SIG-M5 treated with dmso at 0.1 percent for 504 hours (cell line): ENCODE measurements at regions not wholly inside any gene's neighbourhood (a gene's known extent, or its start where the extent isn't known, plus 50 kb on each side); places are given as distances from the start of the nearest gene placed in this dataset.

Experiments
- DNase-seq: peaks from one replicate; lab custom pipeline; 2025; ENCODE audit not compliant: unreplicated experiment; lab: John Stamatoyannopoulos, UW

DNA sequence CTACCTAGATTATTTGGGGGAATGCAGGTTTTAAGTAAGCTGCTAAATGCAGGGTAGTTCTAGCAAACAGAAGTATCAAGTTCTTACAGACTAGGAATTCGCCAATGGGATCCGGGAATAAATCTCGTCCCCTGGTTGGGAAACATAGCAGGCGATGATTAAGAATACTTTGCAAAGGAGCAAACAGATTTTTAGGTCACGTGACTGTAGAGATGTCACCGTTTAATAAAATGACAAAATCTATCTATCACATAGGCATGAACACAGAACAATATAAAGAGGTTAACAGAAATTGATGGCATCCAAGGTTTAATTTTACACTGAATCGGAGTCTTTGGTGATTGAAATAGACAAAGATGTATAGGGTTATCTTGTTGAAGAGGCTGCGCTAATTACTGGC, 664.1 kb downstream of the BCL11A start:
- no peak for DNase-seq

DNA sequence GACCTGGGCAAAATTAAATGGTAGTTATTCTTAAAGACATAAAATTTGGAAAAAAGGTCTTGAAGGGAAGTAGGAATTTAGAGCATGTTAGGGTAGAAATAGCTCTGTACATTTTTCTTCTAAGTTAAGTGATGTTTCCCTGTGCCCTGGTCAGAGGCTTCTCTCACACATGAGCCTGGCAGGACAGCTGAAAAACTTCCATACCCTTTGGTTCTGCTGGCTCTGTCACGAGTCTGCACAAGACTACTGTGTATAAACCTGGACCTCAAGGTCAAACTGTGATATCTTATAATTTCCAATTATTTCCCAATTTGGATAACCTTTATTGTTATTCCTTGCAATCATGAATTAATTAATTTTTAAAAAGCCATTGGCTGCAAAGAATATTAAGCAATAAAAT, 664.7 kb downstream of the BCL11A start:
- no peak for DNase-seq

GRCh38 chr2:59888015-59888414, 665.4 kb downstream of the BCL11A start:
- no peak for DNase-seq

DNA sequence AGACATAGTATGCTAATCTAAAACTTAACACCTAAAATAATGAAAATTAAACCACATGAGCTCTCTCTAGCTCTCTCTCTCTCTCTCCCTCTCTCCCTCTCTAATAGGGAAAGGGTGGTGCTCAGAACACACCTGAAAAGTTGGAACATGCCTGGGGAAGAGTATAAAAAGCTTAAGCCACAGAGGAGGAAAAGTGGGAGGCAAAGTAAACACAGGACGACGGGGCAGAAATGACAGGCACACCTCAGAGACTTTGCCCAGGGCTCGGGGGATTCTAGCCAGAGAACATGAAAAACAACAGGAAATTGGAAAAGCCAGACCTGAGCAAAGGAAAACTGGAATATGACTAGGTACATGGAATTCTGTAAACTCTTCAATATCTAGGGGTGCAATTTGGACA, 666.1 kb downstream of the BCL11A start:
- no peak for DNase-seq

- no peak for DNase-seq
Observed at GRCh38 chr2:59886759-59887158, 666.7 kb downstream of the BCL11A start.

GRCh38 chr2:59885541-59885940, 667.9 kb downstream of the BCL11A start:
- no peak for DNase-seq

DNA sequence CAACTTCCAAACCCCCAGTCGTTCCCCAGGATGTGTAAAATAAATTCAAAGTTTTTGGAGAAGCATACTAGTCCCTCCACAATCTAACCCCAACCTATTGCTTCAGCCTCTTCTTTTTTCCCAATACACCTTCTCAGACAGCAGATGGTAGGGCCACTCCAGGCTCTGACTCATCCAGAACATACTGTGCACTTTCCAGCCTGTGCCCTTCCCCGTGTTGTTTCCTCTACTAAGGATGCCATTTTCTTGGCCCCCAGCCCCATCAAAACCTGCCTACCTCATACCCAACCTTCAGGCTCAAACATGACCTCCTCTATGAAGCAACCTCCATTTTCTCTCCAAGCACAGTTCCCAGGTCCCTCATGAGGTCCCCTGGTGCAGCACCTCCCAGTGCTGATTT, 669.3 kb downstream of the BCL11A start:
- DNase-seq, result no peak

GRCh38 chr2:59882822-59883221, 670.6 kb downstream of the BCL11A start:
- DNase-seq, result no peak

DNA sequence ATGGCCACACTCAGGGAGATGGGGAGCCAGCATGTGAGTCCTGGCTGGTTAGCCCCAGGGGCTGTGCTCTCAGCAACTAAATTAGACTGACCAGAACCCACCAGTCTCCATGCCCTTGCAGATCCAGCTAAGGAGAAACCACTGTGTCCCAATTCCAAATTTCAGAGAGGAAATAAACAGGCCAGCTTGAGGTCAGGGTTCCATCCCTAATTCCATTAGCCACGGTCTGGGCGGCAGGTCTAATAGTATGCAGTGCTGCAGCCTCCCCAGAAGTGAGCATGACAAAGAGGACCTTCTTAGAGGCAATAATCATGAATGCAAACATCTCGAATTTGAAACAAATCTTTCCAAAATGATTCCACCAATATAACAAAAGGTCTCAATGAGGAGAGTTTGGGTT, 671.2 kb downstream of the BCL11A start:
- DNase-seq, result no peak

DNA sequence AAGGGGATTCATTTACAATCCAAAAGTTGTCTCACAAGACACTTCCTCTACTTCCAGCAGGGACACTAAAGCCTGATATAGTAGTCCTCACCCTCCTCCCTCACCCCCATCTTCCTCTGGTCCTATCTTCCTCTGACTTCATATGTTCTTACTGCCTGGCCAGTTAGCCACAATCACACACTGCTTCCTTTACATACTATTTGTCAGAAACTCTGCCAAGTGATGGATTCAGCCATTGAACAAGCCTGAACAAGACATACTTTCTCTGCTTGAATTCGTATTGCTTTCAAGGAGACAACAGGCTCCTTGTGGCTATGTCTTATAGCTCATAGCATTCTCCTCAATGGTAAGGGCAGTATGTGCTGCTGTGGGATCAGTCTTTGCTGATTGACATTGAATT, 672.2 kb downstream of the BCL11A start:
- DNase-seq, result no peak

GRCh38 chr2:59879700-59880131, 673.7 kb downstream of the BCL11A start:
- DNase-seq, result no peak

- DNase-seq, result no peak
Observed at GRCh38 chr2:59875836-59876235, 677.6 kb downstream of the BCL11A start.

GRCh38 chr2:59874971-59875755, 678.3 kb downstream of the BCL11A start:
- DNase-seq, result no peak

- DNase-seq, result no peak
Observed at GRCh38 chr2:59874361-59874760, 679.1 kb downstream of the BCL11A start.

DNA sequence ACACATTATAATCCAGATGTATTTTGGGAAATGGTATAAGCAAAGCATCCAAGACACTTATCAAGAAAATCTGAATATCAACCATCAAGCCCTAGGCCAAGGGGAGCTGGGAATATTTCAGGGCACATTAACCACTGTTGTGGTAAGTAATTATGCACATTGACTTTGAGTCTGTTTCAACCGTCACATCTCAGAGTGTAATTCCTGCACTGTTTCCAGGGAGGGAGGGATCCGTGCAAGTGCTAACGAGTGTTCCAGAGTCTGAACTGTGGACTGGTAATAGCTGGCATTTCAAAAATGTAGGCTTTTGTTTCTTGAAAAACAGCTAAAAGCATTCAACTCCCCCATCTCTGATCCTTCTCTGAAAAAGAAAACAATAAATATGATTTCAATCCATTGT, 681.6 kb downstream of the BCL11A start:
- DNase-seq, result no peak

GRCh38 chr2:59868981-59869380, 684.5 kb downstream of the BCL11A start:
- DNase-seq, result no peak

DNA sequence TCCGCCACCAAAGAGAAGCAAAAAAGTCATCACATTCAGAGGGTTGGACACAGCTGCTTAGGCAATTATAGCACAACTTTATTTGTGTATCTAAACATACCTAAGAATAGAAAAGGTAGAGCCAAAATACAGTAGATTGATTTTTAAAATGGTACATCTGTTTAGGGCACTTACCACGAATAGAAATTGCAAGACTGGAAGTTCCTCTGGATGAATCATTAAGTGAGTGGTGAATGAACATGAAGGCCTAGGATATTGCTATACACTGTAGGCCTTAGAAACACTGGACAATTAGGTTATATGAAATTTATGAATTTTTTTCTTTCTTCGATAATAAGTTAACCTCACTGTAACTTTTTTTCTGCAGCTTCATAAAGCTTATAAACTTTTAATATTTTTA, 687.0 kb downstream of the BCL11A start:
- no peak for DNase-seq

GRCh38 chr2:59858540-59858939, 694.9 kb downstream of the BCL11A start:
- no peak for DNase-seq

DNA sequence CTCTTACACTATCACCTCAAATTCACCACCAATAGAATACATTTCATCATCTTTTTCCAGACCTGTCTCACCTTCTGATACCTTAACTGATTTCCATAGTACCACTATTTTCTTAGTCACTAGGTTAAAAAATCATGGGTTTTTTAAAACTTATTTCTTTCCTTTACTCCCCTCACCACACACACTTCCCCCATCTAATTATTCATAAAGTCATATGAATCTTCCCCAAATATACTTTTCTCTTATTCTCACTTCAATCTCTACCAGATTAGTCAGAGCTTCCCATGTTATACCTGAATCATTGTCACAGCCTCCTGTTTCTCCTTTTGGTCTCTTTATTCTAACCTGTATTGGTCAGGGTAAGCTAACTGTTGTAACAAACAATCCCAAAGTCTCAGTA, 696.3 kb downstream of the BCL11A start:
- DNase-seq, result no peak

GRCh38 chr2:59856391-59856790, 697.1 kb downstream of the BCL11A start:
- no peak for DNase-seq

- no peak for DNase-seq
Observed at GRCh38 chr2:59853032-59853431, 700.4 kb downstream of the BCL11A start.

DNA sequence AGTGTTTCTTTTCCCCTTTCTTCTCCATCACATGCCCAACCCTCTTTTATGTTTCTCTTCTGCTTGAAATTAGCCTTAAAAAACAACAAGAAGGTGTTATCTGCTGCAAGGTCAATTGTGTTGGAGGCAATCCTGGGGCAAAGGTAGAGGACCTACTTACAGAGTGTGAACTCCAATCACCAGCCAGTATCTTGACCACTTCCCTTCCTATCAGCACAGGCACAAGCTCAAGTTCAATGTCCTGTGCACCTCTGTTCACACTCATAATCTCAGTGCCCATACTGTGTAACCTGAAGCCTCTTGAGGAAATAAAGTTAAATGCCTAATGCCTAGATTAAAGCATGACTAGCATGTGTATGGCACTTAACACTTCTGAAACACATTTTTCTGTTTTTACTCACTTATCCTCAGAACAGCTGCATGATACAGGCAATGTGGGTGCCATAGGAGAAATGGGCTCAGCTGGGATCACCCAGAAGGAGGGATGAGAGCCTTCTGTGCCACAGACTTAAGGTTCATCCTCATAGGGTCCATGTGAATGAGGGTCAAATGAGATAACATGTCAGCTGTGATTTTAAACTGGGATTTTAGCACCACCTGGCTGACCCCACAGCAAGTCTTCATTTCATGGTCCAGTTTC, 701.5 kb downstream of the BCL11A start:
- DNase-seq, result no peak

- DNase-seq, result no peak
Observed at GRCh38 chr2:59850554-59850953, 702.9 kb downstream of the BCL11A start.
